ENCODE measurements at regions not wholly inside any gene's neighbourhood (a gene's known extent, or its start where the extent isn't known, plus 50 kb on each side); places are given as distances from the start of the nearest gene placed in this dataset.
"Not testable (repeated sequence)": the region's sequence is repeated elsewhere in the genome, so short reads cannot be mapped to it uniquely, and the experiment has no call there.

DNA sequence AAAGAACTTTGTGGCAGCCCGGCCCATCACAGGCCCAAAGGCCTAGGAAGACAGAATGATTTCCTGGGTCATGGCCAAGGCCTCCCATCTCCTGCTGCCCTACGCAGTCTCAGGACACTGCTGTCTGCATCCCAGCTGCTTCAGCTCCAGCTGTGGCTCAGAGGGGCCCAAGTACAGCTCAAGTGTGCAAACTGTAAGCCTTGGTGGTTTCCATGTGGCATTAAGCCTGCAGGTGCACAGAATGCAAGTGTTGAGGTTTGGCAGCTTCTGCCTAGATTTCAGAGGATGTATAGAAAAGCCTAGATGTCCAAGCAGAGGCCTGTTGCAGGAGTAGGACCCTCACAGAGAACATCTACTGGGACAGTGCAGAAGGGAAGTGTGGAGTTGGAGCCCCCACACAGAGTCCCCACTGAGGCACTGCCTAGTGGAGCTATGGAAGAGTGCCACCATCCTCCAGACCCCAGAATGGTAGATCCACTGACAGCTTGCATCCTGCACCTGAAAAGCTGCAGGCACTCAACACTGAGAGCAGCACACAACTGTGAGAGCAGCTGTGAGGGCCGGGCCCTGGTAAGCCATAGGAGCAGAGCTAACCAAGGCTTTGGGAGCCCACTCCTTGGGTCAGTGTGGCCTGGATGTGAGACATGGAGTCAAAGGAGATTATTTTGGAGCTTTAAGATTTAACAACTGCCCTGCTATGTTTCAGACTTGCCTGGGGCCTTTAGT, 208.2 kb upstream of the CMC1 start:
- DNase-seq (ENCODE audit: low read depth in 2 of 2) = no peak

GRCh38 chr3:28036599-28037575, 204.5 kb upstream of the CMC1 start:
- DNase-seq (ENCODE audit: low read depth in 2 of 2) = no peak

GRCh38 chr3:28039234-28039633, 202.2 kb upstream of the CMC1 start:
- DNase-seq (ENCODE audit: low read depth in 2 of 2) = no peak

- no peak for DNase-seq (ENCODE audit: low read depth in 2 of 2)
Measured at GRCh38 chr3:28039829-28040228, 201.6 kb upstream of the CMC1 start.

DNA sequence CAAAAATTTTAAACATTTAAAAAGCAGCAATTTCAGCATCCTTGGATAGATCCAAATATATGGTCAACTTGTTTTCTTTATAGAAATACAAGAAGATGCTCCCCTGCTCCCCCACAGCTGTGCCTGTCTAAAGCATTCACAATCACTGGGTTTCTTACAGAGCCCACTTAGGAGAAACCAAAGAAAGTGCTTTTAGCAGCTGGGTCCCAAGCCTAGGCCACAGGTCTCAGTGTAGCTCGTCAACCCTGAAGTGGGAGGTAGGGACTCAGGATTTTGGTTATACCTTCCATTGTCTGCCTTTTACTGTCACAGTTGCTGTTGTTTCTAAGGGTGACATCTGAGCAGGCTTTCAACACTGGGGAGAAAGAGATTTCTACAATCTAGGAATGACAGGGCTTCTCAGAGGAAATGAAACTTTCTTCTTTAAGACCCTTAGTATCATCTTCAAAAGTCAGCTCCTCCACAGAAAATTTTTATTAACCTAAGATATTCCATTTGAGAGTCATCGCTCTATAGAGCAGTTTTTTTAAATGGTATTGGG, 199.3 kb upstream of the CMC1 start:
- DNase-seq (ENCODE audit: low read depth in 2 of 2) = no peak

- no peak for DNase-seq (ENCODE audit: low read depth in 2 of 2)
Measured at GRCh38 chr3:28042707-28043106, 198.7 kb upstream of the CMC1 start.

DNA sequence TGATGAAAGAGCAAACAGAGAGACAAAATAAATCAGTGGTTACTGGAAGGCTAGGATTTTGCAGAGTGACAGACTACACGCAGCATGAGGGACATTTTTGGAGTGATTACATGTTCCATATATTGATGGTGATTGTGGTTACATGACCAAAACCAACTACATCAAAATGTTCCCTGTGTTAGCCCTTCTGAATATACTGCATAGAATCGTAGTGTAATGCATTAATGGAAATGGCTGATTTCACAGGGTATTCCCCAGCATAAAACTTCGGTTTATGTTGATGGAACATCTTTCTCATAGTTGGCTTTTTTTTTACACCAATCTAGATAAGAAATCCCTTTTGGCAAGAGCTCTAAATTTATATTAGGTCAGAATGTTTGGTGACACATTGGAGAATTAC, 191.3 kb upstream of the CMC1 start:
- DNase-seq (ENCODE audit: low read depth in 2 of 2) = no peak

- no peak for DNase-seq (ENCODE audit: low read depth in 2 of 2)
Measured at GRCh38 chr3:28050885-28051284, 190.5 kb upstream of the CMC1 start.

DNA sequence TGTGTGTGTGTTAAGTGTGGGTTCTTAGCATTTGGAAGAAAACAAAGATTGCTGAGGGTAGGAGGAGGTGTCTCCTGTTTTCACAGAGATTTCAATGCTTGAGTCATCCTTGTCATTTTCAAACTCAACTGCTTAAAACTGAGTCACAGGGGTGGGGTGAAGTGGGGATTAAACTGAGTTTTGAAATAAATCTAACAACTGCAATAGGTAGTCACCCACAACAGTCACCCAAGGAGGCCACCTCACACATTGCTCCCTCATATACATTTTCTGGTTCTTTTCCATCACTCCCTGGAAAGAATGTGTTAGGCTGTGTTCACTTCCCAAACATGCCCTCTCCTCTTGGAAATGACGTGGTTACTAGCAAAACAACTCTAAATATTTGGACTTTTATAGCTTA, 187.7 kb upstream of the CMC1 start:
- DNase-seq (ENCODE audit: low read depth in 2 of 2) = no peak

- DNase-seq (ENCODE audit: low read depth in 2 of 2) = no peak
Measured at GRCh38 chr3:28056806-28057205, 184.6 kb upstream of the CMC1 start.

DNA sequence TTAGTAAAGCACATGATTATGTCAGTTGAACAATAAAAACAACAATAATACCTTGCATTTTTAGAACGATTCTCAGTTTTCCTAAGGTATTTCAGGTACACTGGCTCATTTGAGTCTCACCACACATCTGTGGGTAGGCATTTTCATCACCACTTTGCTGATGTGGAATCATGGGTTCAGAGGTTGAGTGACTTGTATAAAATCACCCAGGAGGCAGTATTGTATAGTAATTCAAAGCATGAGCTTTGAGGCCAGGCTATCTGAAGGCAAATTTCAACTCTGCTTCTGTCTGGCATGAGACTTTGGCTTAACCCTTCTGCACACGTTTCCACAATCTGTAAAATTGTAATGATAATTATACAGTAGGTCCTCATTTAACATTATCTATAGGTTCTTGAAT, 183.9 kb upstream of the CMC1 start:
- no peak for DNase-seq (ENCODE audit: low read depth in 2 of 2)

DNA sequence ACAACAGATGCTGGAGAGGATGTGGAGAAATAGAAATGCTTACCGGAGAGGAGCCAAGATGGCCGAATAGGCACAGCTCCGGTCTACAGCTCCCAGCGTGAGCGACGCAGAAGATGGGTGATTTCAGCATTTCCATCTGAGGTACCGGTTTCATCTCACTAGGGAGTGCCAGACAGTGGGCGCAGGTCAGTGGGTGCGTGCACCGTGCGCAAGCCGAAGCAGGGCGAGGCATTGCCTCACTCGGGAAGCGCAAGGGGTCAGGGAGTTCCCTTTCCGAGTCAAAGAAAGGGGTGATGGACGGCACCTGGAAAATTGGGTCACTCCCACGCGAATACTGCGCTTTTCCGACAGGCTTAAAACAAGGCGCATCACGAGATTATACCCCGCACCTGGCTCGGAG, 182.2 kb upstream of the CMC1 start:
- DNase-seq (ENCODE audit: low read depth in 2 of 2) = not testable (repeated sequence)

DNA sequence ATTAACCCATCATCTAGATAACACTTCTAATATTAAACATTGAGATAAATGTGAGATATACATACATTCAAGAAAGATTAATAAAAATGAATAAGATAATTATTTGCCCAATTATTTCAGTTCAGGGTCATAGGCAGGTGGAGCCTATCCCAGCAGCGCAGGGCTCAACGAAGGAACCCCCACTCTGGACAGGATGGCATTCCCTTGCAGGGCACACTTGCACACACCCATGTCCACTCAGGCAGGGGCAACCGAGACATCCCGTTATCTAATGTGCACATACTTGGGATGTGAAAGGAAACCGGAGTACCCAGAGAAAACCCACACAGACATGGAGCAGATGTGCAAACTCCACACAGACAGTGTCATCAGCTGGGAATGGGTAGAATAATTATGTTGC, 175.4 kb upstream of the CMC1 start:
- DNase-seq (ENCODE audit: low read depth in 2 of 2) = no peak

GRCh38 chr3:28067014-28067413, 174.4 kb upstream of the CMC1 start:
- DNase-seq (ENCODE audit: low read depth in 2 of 2) = no peak

DNA sequence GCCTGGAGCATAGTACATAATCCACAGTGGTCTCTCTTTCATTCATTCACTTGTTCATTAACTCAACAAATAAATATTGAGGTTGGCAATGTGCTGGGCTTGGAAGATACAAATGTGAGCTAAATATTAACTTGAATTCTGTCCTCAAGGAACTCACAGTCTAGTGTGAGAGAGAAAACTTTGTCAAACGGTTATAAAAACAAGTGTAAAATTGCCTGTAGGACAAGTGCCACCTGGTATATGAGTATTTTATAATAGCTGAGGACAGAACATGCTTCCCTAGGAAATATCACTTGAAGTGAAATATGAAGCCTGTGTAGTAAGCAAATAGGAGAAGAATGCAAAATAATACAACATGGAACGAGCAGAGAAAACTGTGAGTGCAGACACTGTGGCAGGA, 173.1 kb upstream of the CMC1 start:
- no peak for DNase-seq (ENCODE audit: low read depth in 2 of 2)

DNA sequence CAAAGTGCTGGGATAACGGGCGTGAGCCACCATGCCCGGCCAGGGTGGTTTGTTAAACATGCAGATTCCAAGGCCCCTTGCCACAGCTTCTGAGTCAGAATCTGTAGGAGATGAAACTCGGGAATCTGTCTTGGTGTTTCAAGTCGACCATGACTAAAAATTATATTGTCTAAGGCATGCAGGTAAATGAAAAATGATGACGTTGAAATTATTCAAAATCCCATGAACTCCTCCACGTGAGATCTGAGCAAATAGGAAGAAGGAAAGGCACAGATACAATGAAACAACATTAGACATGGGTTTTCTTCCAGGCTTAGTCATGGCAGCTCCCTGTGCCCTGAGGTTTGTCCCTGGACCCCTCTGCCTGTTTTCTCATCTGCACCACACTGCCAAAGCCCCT, 172.0 kb upstream of the CMC1 start:
- DNase-seq (ENCODE audit: low read depth in 2 of 2) = no peak

GRCh38 chr3:28076246-28076645, 165.2 kb upstream of the CMC1 start:
- DNase-seq (ENCODE audit: low read depth in 2 of 2) = no peak

DNA sequence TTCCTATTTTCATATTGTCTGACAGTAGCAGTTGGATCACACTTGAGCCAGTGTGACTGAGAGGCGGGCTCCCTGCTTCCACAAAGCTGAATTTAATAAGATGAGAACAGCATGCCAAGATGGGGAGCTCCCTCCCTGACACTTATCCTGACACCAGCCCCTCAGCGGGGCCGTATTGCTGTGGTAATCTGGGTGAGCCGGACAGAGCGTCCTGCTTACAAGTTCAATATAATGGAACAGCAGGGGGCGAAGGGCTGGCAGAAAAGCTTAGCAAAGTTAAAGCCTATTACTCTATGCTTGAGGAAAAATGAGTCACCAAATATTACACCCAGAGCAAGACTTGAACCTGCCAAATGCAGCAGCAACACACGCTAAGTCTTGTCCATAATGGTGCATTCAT, 163.8 kb upstream of the CMC1 start:
- DNase-seq (ENCODE audit: low read depth in 2 of 2) = no peak

DNA sequence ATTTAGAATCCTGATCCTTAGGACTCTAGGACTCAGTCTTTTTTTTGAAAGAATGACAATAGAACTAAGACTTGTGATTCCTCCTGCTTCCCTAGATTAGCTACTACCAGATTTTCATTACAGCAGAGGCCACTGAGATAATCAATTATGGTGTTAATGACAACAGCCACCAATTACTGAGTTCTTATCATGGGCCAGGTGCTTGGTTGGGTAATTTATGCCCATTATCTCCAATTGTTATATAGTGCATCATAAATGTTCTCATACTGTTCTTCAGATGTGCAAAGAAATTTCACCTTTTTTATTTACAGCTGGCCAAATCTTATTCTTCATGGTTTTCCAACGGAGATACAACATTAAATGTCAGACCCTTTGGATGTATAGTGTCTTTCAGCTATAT, 162.9 kb upstream of the CMC1 start:
- no peak for DNase-seq (ENCODE audit: low read depth in 2 of 2)

- DNase-seq (ENCODE audit: low read depth in 2 of 2) = no peak
Measured at GRCh38 chr3:28080716-28081115, 160.7 kb upstream of the CMC1 start.

DNA sequence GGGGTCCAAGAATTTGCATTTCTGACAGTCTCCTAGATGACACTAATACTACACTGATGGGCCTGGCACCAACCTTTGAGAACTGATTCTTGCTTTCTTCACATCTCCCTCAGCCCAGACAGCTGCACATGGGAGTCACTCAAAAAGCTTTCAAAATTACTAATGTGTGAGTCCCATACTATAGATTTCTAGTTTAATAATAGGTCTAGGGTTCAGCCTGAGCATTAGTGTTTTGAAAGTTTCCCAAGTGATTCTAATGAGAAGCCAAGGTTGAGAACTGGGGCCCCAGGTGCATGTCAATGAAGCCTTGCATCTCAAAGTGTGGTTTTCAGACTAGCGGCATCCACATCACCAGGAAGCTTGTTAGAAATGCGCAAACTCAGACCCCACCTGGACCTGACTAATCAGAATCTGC, 159.9 kb upstream of the CMC1 start:
- DNase-seq (ENCODE audit: low read depth in 2 of 2) = no peak

- DNase-seq (ENCODE audit: low read depth in 2 of 2) = no peak
Measured at GRCh38 chr3:28087591-28087990, 153.8 kb upstream of the CMC1 start.
